Progenitor cell of endocrine pancreas (in vitro differentiated cells): ENCODE measurements at regions not wholly inside any gene's neighbourhood (a gene's known extent, or its start where the extent isn't known, plus 50 kb on each side); places are given as distances from the start of the nearest gene placed in this dataset.

Experiments
- DNase-seq: peaks from one replicate; pipeline ENCODE4 v3.0.0; 2021; ENCODE audit warnings: low spot score; ENCODE audit not compliant: unreplicated experiment
- H3K27ac Mint-ChIP-seq: 2 replicates; pipeline ENCODE4 v1.8.0; 2021; ENCODE audit warnings: mild to moderate bottlenecking, moderate library complexity, mixed read lengths
- H3K27me3 Mint-ChIP-seq: 2 replicates; pipeline ENCODE4 v1.8.0; 2021; ENCODE audit warnings: mixed read lengths
- H3K36me3 Mint-ChIP-seq: 2 replicates; pipeline ENCODE4 v1.8.0; 2022; ENCODE audit warnings: mixed read lengths; ENCODE audit not compliant: insufficient read depth
- H3K4me1 Mint-ChIP-seq: 2 replicates; pipeline ENCODE4 v1.8.0; 2021; ENCODE audit warnings: low read depth, mixed read lengths
- H3K4me3 Mint-ChIP-seq: 2 replicates; pipeline ENCODE4 v1.8.0; 2021; ENCODE audit warnings: low read depth, mild to moderate bottlenecking, moderate library complexity, mixed read lengths
- H3K9me3 Mint-ChIP-seq: 2 replicates; pipeline ENCODE4 v1.8.0; 2021; ENCODE audit warnings: low read depth, mixed read lengths
- CTCF ChIP-seq: fragments of 200-600 bp; sonication (generic); IDR thresholded peaks from one replicate; pipeline ENCODE4 v1.5.0; 2021; ENCODE audit warnings: antibody characterized with exemption, mild to moderate bottlenecking; ENCODE audit not compliant: unreplicated experiment

DNA sequence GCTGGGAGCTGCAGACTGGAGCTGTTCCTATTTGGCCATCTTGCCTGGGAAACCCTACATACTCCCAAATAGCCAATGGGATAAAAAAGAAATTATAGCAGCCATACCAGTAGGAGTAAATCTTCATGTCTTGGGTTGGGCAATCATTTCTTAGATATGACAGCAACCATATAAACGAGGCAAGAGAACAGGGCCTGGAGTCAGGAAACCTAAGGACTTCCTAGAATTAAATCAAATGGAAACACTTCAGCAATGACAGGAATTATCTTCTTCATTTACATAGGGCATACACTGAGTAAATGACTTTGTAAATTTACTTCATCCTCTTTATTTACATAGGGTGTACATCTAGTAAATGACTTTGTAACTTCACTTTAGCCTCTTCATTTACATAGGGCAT, 286.6 kb upstream of the POGK start:
- no peak overlapping the region for H3K27ac Mint-ChIP-seq
- no peak overlapping the region for H3K4me3 Mint-ChIP-seq
- no peaks in the 10 kb centered on the region for H3K27me3 Mint-ChIP-seq
- no peak for TF ChIP-seq CTCF
- no peaks in the 10 kb centered on the region for H3K4me1 Mint-ChIP-seq
- H3K36me3 Mint-ChIP-seq: no peaks in the 10 kb centered on the region
- no peak for DNase-seq
- H3K9me3 Mint-ChIP-seq: peaks cover 26% of the 10 kb centered on the region

- TF ChIP-seq CTCF: no peak
These were observed 268.3 kb upstream of the POGK start for GRCh38 chr1:166570954-166571353.

GRCh38 chr1:166573199-166573598, 266.1 kb upstream of the POGK start:
- Mint-ChIP-seq H3K4me1 (no peaks in the 10 kb centered on the region), H3K36me3 (no peaks in the 10 kb centered on the region), H3K4me3 (no peak overlapping the region), H3K9me3 (peaks cover under 1% of the 10 kb centered on the region), H3K27me3 (no peaks in the 10 kb centered on the region), H3K27ac (no peak overlapping the region)
- DNase-seq: no peak
- no peak for TF ChIP-seq CTCF

More at GRCh38 chr1:166570954-166571353, 268.3 kb upstream of the POGK start:
- Mint-ChIP-seq H3K4me3 (no peak overlapping the region), H3K9me3 (peaks cover 9% of the 10 kb centered on the region), H3K27ac (no peak overlapping the region), H3K36me3 (no peaks in the 10 kb centered on the region), H3K4me1 (no peaks in the 10 kb centered on the region), H3K27me3 (no peaks in the 10 kb centered on the region)
- no peak for DNase-seq

DNA sequence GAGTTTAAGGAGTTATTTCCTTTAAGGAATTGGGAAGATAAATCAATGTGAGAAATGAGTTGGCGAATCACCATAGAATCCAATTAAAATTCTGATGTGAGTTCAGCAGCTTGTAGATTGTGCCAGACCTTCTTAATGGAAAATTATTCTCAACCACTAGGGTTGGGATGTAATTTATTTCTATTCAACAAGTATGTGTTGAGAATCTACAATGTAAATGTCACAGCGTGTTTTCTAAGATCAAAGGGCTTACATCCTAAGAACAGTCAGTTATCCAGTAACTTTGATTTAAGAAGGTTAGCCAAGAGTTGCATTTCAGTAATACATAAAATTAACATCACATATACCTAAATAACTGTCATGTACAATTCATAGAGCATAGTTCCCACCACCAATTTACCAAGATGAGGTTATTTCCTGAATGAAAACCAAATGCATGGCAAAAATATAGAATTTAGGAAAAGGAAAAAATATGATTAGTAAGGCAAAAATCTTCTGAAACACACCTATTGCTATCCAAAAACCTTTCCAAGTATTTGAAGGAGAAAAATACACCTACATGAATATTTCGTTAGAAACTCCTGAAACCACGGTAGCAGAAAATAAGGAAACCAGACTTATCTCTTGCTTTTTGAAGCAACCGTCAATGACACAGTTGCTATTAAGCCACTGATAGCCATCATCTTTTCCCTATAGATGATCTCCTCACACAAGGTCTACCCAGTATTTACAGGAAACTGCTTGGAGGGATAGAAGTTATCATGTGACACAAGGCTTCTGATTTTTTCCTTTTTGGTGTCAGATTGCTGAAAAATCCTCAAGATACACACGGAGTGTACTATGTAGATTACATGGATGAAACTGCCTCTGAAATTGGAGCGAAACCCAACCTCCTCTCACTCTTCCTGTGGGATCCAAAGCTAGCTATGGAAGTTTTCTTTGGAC, 259.4 kb upstream of the POGK start:
- Mint-ChIP-seq H3K4me1 (no peaks in the 10 kb centered on the region), H3K4me3 (no peak overlapping the region), H3K9me3 (no peaks in the 10 kb centered on the region), H3K27ac (no peak overlapping the region), H3K36me3 (no peaks in the 10 kb centered on the region), H3K27me3 (peaks cover 18% of the 10 kb centered on the region)
- DNase-seq: no peak
- no peak for TF ChIP-seq CTCF

DNA sequence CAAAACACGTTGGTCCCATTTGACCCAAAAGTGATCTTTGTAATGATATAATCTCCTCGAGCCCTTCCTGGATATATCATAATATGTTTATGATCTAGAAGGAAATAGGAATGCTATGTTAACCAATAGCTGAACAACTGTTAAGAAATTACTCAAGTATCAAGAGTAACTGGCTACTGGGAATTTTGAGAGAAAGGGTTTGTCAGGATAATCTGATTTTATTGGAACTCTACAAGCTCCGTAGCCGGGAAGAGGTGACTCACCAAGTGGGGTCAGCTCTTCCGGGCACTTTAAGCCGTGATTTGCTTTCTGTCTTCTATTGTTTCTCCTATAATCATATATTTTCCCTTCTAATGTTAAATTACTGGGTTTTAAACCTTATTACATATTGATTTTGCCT, 250.5 kb upstream of the POGK start:
- H3K27me3 Mint-ChIP-seq: peaks cover 3% of the 10 kb centered on the region
- DNase-seq: no peak
- TF ChIP-seq CTCF: no peak
- H3K4me1 Mint-ChIP-seq: peaks cover 3% of the 10 kb centered on the region
- H3K27ac Mint-ChIP-seq: no peak overlapping the region
- H3K4me3 Mint-ChIP-seq: no peak overlapping the region
- no peaks in the 10 kb centered on the region for H3K9me3 Mint-ChIP-seq
- no peaks in the 10 kb centered on the region for H3K36me3 Mint-ChIP-seq
